ENCODE measurements at regions not wholly inside any gene's neighbourhood (a gene's known extent, or its start where the extent isn't known, plus 50 kb on each side); places are given as distances from the start of the nearest gene placed in this dataset.

DNA sequence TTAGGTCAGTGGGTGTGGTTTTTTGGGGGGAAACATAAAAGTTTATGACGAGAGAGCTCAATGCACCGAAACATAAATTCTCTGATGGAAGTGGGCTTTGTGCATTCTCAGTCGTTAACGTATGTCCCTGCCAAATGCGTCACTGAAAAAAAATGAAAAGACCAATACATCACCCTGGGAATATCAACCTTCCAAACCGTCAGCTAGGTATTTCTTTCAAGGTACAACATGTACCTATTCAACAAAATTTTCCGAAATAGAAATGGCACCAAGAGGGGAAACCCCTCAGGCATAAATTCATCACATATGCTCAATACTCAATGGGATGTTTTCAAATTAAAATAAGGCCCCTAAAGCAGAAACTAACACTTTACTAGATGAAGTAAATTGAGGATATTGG lies 266.6 kb upstream of the SUCLG2 start:
- Histone ChIP-seq H3K27me3 (no peaks in the 10 kb centered on the region), H3K9me3 (no peaks in the 10 kb centered on the region), H3K36me3 (no peaks in the 10 kb centered on the region), H3K4me1 (no peaks in the 10 kb centered on the region), H3K27ac (no peak overlapping the region), H3K4me3 (no peak overlapping the region), H3K9ac (ENCODE audit: low read depth in 2 of 2, low read length in 2 of 2) (no peak overlapping the region)
- TF ChIP-seq, protein P1, sequence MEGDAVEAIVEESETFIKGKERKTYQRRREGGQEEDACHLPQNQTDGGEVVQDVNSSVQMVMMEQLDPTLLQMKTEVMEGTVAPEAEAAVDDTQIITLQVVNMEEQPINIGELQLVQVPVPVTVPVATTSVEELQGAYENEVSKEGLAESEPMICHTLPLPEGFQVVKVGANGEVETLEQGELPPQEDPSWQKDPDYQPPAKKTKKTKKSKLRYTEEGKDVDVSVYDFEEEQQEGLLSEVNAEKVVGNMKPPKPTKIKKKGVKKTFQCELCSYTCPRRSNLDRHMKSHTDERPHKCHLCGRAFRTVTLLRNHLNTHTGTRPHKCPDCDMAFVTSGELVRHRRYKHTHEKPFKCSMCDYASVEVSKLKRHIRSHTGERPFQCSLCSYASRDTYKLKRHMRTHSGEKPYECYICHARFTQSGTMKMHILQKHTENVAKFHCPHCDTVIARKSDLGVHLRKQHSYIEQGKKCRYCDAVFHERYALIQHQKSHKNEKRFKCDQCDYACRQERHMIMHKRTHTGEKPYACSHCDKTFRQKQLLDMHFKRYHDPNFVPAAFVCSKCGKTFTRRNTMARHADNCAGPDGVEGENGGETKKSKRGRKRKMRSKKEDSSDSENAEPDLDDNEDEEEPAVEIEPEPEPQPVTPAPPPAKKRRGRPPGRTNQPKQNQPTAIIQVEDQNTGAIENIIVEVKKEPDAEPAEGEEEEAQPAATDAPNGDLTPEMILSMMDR (IDR thresholded peaks at IDR 0.05), result no peak
- intact Hi-C loops (cut with DNase I), result no loop called here
- DNase-seq, result no peak

DNA sequence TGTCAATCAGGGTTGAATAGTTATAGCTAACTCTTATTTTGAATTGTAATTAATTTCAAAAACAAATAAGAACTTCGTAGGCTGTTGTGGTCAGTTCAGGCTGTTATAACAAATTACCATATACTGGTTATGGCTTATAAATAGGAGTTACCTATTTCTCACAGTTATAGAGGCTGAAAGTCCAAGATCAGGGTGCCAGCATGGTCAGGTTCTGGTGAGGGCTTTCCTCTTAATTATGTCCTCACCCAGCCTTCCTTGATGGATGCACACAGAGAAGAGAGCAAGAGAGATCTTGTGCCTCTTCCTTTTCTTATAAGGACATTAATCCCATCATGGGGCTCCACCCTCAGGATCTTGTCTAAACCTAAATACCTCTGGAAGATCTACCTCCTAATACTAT lies 265.9 kb upstream of the SUCLG2 start:
- H3K27ac ChIP-seq, result no peak overlapping the region

DNA sequence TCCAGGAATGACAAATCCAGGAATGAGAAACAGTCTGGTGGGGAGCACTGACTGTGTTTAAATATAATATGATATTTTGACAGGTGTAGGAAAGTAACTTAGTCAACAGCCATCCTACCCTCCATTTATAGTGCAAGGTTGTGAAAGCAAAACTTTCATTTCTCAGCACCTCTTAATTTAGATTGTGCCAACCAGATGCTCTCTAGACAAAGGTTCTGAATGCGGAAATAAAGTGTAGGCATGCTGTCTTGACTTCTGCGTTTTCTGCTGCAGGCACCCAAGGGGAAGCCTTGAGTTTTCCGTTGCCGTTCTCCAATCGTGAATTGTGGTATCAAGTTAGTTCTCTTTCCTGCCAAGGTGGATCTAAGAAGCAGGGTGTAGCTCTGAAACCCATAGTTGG lies 261.9 kb upstream of the SUCLG2 start:
- Histone ChIP-seq H3K27ac (no peak overlapping the region), H3K4me1 (no peaks in the 10 kb centered on the region), H3K9ac (ENCODE audit: low read depth in 2 of 2, low read length in 2 of 2) (no peak overlapping the region), H3K36me3 (no peaks in the 10 kb centered on the region), H3K4me3 (no peak overlapping the region), H3K9me3 (no peaks in the 10 kb centered on the region), H3K27me3 (no peaks in the 10 kb centered on the region)
- intact Hi-C loops (cut with DNase I), result no loop called here
- DNase-seq, result no peak
- TF ChIP-seq, protein P1 (IDR thresholded peaks at IDR 0.05), result no peak

More for the DNA sequence above, 265.9 kb upstream of the SUCLG2 start:
- Histone ChIP-seq H3K27me3 (no peaks in the 10 kb centered on the region), H3K4me1 (no peaks in the 10 kb centered on the region), H3K4me3 (no peak overlapping the region), H3K9ac (ENCODE audit: low read depth in 2 of 2, low read length in 2 of 2) (no peak overlapping the region), H3K36me3 (no peaks in the 10 kb centered on the region), H3K9me3 (no peaks in the 10 kb centered on the region)
- intact Hi-C loops (cut with DNase I), result no loop called here
- TF ChIP-seq, protein P1 (IDR thresholded peaks at IDR 0.05), result no peak
- no peak for DNase-seq

DNA sequence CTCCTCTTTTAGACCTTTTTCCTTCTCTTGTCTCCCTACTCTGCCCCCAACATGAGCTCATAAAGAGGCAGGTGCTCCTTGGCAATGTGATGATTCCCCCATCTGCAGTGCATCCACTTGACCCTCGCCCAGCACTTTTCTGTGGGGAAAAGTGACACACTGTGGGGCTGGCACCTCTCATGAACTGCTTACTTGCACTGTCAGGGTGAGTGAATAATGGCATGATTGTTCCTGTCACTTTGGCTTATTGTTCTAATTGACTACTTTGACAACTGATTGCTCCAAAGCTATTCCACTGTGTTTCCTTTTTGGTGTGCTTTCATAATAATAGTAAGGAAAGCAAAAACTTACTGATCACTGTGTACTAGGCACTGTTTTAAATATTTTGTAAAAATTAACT lies 253.3 kb upstream of the SUCLG2 start:
- TF ChIP-seq, protein P1 (IDR thresholded peaks at IDR 0.05), result no peak
- no peaks in the 10 kb centered on the region for H3K36me3 ChIP-seq
- H3K4me3 ChIP-seq, result no peak overlapping the region
- H3K27ac ChIP-seq, result no peak overlapping the region
- intact Hi-C loops (cut with DNase I), result no loop called here
- H3K27me3 ChIP-seq, result no peaks in the 10 kb centered on the region
- DNase-seq, result no peak
- no peak overlapping the region for H3K9ac ChIP-seq (ENCODE audit: low read depth in 2 of 2, low read length in 2 of 2)
- no peaks in the 10 kb centered on the region for H3K9me3 ChIP-seq
- no peaks in the 10 kb centered on the region for H3K4me1 ChIP-seq

DNA sequence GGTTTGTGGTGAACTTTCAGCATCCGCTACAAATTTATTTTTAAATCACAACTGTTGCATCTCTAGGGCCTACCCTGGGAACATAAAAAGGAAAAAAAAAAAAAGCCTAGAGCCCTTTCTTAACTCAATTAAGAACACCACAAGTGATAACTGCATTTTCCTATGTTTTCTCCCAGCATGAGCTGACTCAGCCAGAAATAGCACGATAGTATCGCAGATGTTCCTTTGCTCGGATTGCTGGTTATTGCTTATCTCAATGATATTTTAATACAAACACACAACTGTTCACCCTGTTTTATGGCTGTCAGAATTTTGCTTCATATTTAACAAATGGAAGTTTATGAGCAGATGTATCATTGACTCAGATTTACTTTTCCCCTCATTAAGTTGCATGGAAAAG lies 251.8 kb upstream of the SUCLG2 start:
- H3K4me1 ChIP-seq, result no peaks in the 10 kb centered on the region
- H3K36me3 ChIP-seq, result no peaks in the 10 kb centered on the region
- DNase-seq, result no peak
- intact Hi-C loops (cut with DNase I), result no loop called here
- H3K27me3 ChIP-seq, result no peaks in the 10 kb centered on the region
- H3K9ac ChIP-seq (ENCODE audit: low read depth in 2 of 2, low read length in 2 of 2), result no peak overlapping the region
- TF ChIP-seq, protein P1 (IDR thresholded peaks at IDR 0.05), result no peak
- H3K27ac ChIP-seq, result no peak overlapping the region
- no peak overlapping the region for H3K4me3 ChIP-seq
- no peaks in the 10 kb centered on the region for H3K9me3 ChIP-seq

DNA sequence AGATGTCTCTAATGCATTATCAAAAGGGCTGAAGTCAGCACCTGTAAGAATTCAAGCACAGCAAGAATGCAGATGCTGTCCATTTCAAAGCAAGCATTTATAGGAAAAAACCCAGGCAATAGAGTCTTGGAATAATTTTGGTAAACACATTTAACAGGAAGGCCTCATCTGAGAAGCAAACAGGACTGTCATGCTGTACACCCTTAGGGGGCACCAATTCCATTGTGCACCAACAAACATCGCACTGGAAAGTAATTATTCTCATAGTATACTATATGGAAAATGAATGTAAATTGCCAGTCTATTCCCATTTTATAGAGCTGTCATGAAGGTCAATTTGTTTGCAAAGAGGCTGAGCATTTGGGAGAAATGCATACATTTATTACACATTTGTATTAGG lies 247.3 kb upstream of the SUCLG2 start:
- intact Hi-C loops (cut with DNase I), result no loop called here
- H3K9me3 ChIP-seq, result no peaks in the 10 kb centered on the region
- H3K9ac ChIP-seq (ENCODE audit: low read depth in 2 of 2, low read length in 2 of 2), result no peak overlapping the region
- TF ChIP-seq, protein P1 (IDR thresholded peaks at IDR 0.05), result no peak
- H3K4me1 ChIP-seq, result no peaks in the 10 kb centered on the region
- H3K27ac ChIP-seq, result no peak overlapping the region
- H3K27me3 ChIP-seq, result no peaks in the 10 kb centered on the region
- no peak overlapping the region for H3K4me3 ChIP-seq
- no peaks in the 10 kb centered on the region for H3K36me3 ChIP-seq
- no peak for DNase-seq

Data from colonic mucosa (tissue), 4 donors.